ENCODE measurements at regions not wholly inside any gene's neighbourhood (a gene's known extent, or its start where the extent isn't known, plus 50 kb on each side); places are given as distances from the start of the nearest gene placed in this dataset.

- no peak for TF ChIP-seq POLR2A (IDR thresholded peaks at IDR 0.05; ENCODE audit: low read depth, low read length)
- TF ChIP-seq POLR2AphosphoS5 (IDR thresholded peaks at IDR 0.05; ENCODE audit: low read depth, low read length): no peak
Measured at GRCh38 chr1:70778056-70778762, 269.4 kb downstream of the PTGER3 start.

Data from GM12891 (cell line).